GM23338 (cell line): ENCODE measurements at regions not wholly inside any gene's neighbourhood (a gene's known extent, or its start where the extent isn't known, plus 50 kb on each side); places are given as distances from the start of the nearest gene placed in this dataset.

Source experiments
- ATAC-seq: fragments of 200-7000 bp; cut with Tn5 transposase; 3 replicates; pipeline ENCODE4 v1.9.1; 2020
- DNase-seq: peaks from one replicate; pipeline ENCODE4 v3.0.0-alpha.2; 2015; ENCODE audit warnings: low spot score
- H2AFZ ChIP-seq: fragments of 200-600 bp; sonication (generic); 2 replicates; pipeline ENCODE4 v1.8.0; 2016; ENCODE audit warnings: antibody characterized with exemption, mild to moderate bottlenecking, moderate library complexity
- H3F3A ChIP-seq: fragments of 200-600 bp; sonication (generic); replicated peaks from 2 replicates; pipeline ENCODE4 v1.8.0; 2017; ENCODE audit warnings: antibody characterized with exemption, mixed run types, low read depth
- H3K27ac ChIP-seq: fragments of 200-600 bp; sonication (generic); 2 replicates; pipeline ENCODE4 v1.6.1; 2016; ENCODE audit warnings: low read depth
- H3K27me3 ChIP-seq: fragments of 200-600 bp; sonication (generic); 2 replicates; pipeline ENCODE4 v1.8.0; 2016; ENCODE audit warnings: mild to moderate bottlenecking, mixed run types, moderate library complexity; ENCODE audit not compliant: insufficient read depth
- H3K36me3 ChIP-seq: fragments of 200-600 bp; sonication (generic); 2 replicates; pipeline ENCODE4 v1.8.0; 2016; ENCODE audit warnings: mild to moderate bottlenecking; ENCODE audit not compliant: insufficient read depth
- H3K4me1 ChIP-seq: fragments of 200-600 bp; sonication (generic); 2 replicates; pipeline ENCODE4 v1.8.0; 2016; ENCODE audit warnings: mild to moderate bottlenecking, moderate library complexity; ENCODE audit not compliant: insufficient read depth
- H3K4me2 ChIP-seq: fragments of 200-600 bp; sonication (generic); 2 replicates; pipeline ENCODE4 v1.7.1; 2017; ENCODE audit warnings: mixed run types
- H3K4me3 ChIP-seq: fragments of 200-600 bp; sonication (generic); 2 replicates; pipeline ENCODE4 v1.6.1; 2016; ENCODE audit warnings: mixed run types
- H3K79me2 ChIP-seq: fragments of 200-600 bp; sonication (generic); replicated peaks from 2 replicates; pipeline ENCODE4 v1.8.0; 2017; ENCODE audit warnings: mild to moderate bottlenecking; ENCODE audit not compliant: insufficient read depth
- H3K9me2 ChIP-seq: fragments of 200-600 bp; sonication (generic); 2 replicates; pipeline ENCODE4 v1.8.0; 2017; ENCODE audit not compliant: insufficient read depth
- H4K20me1 ChIP-seq: fragments of 200-600 bp; sonication (generic); replicated peaks from 2 replicates; pipeline ENCODE4 v1.8.0; 2017; ENCODE audit warnings: mild to moderate bottlenecking; ENCODE audit not compliant: insufficient read depth
- H3K27ac Mint-ChIP-seq: 2 replicates; pipeline ENCODE4 v1.8.0; 2020; ENCODE audit warnings: inconsistent platforms, mild to moderate bottlenecking, moderate library complexity, mixed read lengths
- H3K27me3 Mint-ChIP-seq: 3 replicates; pipeline ENCODE4 v1.8.0; 2022; ENCODE audit warnings: low read depth, mild to moderate bottlenecking, moderate library complexity, mixed read lengths, inconsistent platforms; ENCODE audit not compliant: insufficient read depth, poor library complexity
- H3K36me3 Mint-ChIP-seq: 3 replicates; pipeline ENCODE4 v1.8.0; 2021; ENCODE audit warnings: low read depth, mild to moderate bottlenecking, inconsistent platforms, moderate library complexity, mixed read lengths
- H3K4me1 Mint-ChIP-seq: 3 replicates; pipeline ENCODE4 v1.8.0; 2020; ENCODE audit warnings: mild to moderate bottlenecking, inconsistent platforms, mixed read lengths
- H3K4me3 Mint-ChIP-seq: 3 replicates; pipeline ENCODE4 v1.8.0; 2021; ENCODE audit warnings: moderate library complexity, mild to moderate bottlenecking, inconsistent platforms, mixed read lengths
- H3K9me3 Mint-ChIP-seq: 3 replicates; pipeline ENCODE4 v1.8.0; 2020; ENCODE audit warnings: moderate library complexity, mild to moderate bottlenecking, inconsistent platforms, mixed read lengths
- CREB1 ChIP-seq: fragments of 250-450 bp; sonication (Bioruptor Pico); IDR thresholded peaks from 2 replicates; pipeline ENCODE4 v1.5.0; 2020; ENCODE audit warnings: low read depth, mild to moderate bottlenecking, moderate library complexity
- EZH2 ChIP-seq: fragments of 200-600 bp; sonication (generic); IDR thresholded peaks from one replicate; pipeline ENCODE4 v1.8.0; 2017; ENCODE audit warnings: antibody characterized with exemption, mild to moderate bottlenecking, low read depth; ENCODE audit not compliant: unreplicated experiment
- NANOG ChIP-seq: IDR thresholded peaks from 2 replicates; pipeline ENCODE4 v1.6.1; 2016; ENCODE audit warnings: antibody characterized with exemption, borderline replicate concordance
- ZNF114 ChIP-seq: fragments of 250-450 bp; sonication (Bioruptor Pico); IDR thresholded peaks from 2 replicates; pipeline ENCODE4 v1.5.0; 2020; ENCODE audit warnings: mild to moderate bottlenecking, moderate library complexity
- ZNF331 ChIP-seq: fragments of 250-450 bp; sonication (Bioruptor Pico); IDR thresholded peaks from 2 replicates; pipeline ENCODE4 v1.5.0; 2020; ENCODE audit warnings: low read depth, mild to moderate bottlenecking, moderate library complexity
- TF ChIP-seq, protein P1 (sequence below): IDR thresholded peaks from one replicate; pipeline ENCODE4 v1.6.1; 2018; ENCODE audit warnings: antibody characterized with exemption; ENCODE audit not compliant: unreplicated experiment

DNA sequence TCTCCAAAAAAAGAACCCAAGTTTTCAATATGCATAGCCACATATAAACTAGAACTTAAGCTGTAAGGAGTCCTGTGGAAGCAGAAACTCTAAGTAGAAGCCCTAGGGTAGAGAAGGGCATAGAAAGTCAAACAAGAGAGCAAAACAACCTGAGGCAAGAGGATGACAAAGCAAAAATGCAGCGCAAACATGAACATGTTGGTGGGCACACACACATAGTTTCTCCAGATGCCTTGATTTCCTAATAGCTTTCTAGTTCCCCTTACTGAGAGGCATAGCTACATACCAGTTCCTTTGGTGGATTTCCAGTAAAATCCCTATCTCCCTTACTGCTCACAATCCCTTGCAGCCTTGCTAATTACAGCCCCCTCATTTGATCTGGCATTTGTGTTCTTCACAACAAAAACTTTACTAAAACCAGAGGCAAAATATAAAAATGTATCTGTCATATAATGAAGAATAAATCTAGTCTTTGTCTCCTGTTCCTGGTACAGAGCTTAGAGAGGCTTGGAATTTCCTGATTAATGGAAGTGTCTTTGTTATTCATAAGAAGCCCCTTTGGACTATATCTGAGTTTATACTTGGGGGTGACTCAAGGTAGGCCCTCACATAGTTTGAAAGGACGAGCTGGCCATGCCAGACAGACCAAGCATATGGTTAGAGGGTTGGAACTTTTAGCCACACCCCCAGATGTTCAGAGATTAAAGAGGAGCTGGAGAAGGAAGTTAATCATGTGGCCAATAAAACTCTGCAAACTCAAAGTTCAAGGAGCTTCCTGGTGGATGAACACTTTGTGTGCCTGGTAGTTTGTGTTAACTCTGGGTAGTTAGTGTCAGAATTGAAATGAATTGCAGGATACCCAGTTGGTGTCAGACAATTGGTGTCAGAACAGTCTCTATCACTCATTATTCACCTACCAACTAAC is 52.7 kb upstream of the ZCCHC13 start:
- H3K4me2 ChIP-seq: 0 out of 2 replicates have a peak overlapping the region, but pooled peaks have one; percentile 47
- no peak overlapping the region for H3K4me3 ChIP-seq
- H2AFZ ChIP-seq: no peak overlapping the region
- peak overlapping the region; percentile 91 for H3K27ac ChIP-seq
- H4K20me1 ChIP-seq: no peaks in the 10 kb centered on the region
- no peaks in the 10 kb centered on the region for H3K9me2 ChIP-seq
- Mint-ChIP-seq H3K4me3 (no peak overlapping the region), H3K27me3 (peaks cover 2% of the 10 kb centered on the region), H3K4me1 (peaks cover 51% of the 10 kb centered on the region), H3K27ac (peak overlapping the region; percentile 90), H3K36me3 (peaks cover 50% of the 10 kb centered on the region), H3K9me3 (no peaks in the 10 kb centered on the region)
- H3K4me1 ChIP-seq: peaks cover 47% of the 10 kb centered on the region
- peaks cover 24% of the 10 kb centered on the region for H3K79me2 ChIP-seq
- DNase-seq (no peak), ATAC-seq (no peak)
- H3K36me3 ChIP-seq: 0 out of 2 replicates have a peak, but pooled peaks cover 3% of the 10 kb centered on the region
- no peaks in the 10 kb centered on the region for H3F3A ChIP-seq
- TF ChIP-seq, protein P1, sequence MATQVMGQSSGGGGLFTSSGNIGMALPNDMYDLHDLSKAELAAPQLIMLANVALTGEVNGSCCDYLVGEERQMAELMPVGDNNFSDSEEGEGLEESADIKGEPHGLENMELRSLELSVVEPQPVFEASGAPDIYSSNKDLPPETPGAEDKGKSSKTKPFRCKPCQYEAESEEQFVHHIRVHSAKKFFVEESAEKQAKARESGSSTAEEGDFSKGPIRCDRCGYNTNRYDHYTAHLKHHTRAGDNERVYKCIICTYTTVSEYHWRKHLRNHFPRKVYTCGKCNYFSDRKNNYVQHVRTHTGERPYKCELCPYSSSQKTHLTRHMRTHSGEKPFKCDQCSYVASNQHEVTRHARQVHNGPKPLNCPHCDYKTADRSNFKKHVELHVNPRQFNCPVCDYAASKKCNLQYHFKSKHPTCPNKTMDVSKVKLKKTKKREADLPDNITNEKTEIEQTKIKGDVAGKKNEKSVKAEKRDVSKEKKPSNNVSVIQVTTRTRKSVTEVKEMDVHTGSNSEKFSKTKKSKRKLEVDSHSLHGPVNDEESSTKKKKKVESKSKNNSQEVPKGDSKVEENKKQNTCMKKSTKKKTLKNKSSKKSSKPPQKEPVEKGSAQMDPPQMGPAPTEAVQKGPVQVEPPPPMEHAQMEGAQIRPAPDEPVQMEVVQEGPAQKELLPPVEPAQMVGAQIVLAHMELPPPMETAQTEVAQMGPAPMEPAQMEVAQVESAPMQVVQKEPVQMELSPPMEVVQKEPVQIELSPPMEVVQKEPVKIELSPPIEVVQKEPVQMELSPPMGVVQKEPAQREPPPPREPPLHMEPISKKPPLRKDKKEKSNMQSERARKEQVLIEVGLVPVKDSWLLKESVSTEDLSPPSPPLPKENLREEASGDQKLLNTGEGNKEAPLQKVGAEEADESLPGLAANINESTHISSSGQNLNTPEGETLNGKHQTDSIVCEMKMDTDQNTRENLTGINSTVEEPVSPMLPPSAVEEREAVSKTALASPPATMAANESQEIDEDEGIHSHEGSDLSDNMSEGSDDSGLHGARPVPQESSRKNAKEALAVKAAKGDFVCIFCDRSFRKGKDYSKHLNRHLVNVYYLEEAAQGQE: no peak
- TF ChIP-seq ZNF114 (CRISPR knock-in tag): no peak
- TF ChIP-seq NANOG: no peak
- no peaks in the 10 kb centered on the region for H3K27me3 ChIP-seq

DNA sequence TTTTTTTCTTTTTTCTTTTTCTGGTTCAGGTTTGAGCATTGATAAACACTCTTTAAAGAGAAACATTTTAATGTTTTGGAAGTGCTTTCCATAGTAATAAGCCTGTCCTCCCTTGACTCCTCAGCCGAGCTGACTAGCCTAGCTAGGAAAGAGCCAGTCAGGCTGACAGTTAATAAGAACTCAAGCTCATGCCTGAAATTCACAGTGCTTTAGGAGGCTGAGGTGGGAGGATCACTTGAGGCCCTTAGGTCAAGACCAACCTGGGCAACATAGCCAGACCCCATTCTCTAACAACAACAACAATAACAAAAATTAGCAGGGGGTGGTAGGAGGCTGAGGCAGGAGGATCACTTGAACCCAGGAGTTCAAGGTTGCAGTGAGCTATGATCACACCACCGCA is 53.4 kb upstream of the ZCCHC13 start:
- Histone ChIP-seq H3K9me2 (no peaks in the 10 kb centered on the region), H3K4me1 (peaks cover 45% of the 10 kb centered on the region), H3K79me2 (peaks cover 28% of the 10 kb centered on the region), H3K27me3 (no peaks in the 10 kb centered on the region), H4K20me1 (no peaks in the 10 kb centered on the region), H2AFZ (no peak overlapping the region), H3K36me3 (0 out of 2 replicates have a peak, but pooled peaks cover 3% of the 10 kb centered on the region), H3K4me2 (no peak overlapping the region), H3F3A (no peaks in the 10 kb centered on the region), H3K27ac (peak overlapping the region; percentile 91), H3K4me3 (no peak overlapping the region)
- no peak overlapping the region; the same call in 2 of the 3 replicates for H3K4me3 Mint-ChIP-seq
- H3K9me3 Mint-ChIP-seq: no peaks in the 10 kb centered on the region
- DNase-seq: no peak
- peaks cover 45% of the 10 kb centered on the region for H3K4me1 Mint-ChIP-seq
- H3K27me3 Mint-ChIP-seq: peaks cover 2% of the 10 kb centered on the region
- TF ChIP-seq EZH2: no peak
- no peak for TF ChIP-seq ZNF114 (CRISPR knock-in tag)
- ATAC-seq: no peak
- H3K36me3 Mint-ChIP-seq: peaks cover 46% of the 10 kb centered on the region
- H3K27ac Mint-ChIP-seq: no peak overlapping the region; the same call in 1 of the 2 replicates

DNA sequence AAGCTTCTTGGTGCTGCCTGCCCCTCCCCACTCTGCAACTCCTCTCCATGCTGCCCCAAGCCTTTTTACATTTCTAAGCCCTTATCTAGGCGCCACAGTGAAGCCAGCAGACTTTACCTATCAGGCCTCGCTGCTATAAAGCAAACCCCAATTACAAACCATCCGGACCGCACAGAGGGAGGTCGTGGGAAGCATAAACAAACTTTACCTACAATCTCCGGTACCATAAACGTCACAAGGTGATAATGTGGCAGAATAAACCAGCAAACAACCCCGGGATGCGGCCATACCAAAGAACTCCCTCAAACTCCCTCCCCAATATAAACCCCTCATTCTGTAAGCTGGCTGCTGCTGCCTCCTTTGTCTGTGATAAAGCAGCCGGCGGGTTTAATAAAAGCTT is 54.0 kb upstream of the ZCCHC13 start:
- peaks cover 2% of the 10 kb centered on the region for H3K27me3 Mint-ChIP-seq
- Histone ChIP-seq H2AFZ (no peak overlapping the region), H3K4me2 (peak overlapping the region; percentile 72), H3K27me3 (no peaks in the 10 kb centered on the region), H4K20me1 (no peaks in the 10 kb centered on the region), H3K36me3 (0 out of 2 replicates have a peak, but pooled peaks cover 3% of the 10 kb centered on the region), H3K27ac (peak overlapping the region; percentile 95), H3K4me3 (peak overlapping the region; percentile 31; the same call in 1 of the 2 replicates), H3K4me1 (peaks cover 39% of the 10 kb centered on the region), H3K79me2 (peaks cover 28% of the 10 kb centered on the region), H3K9me2 (no peaks in the 10 kb centered on the region), H3F3A (no peaks in the 10 kb centered on the region)
- H3K4me1 Mint-ChIP-seq: peaks cover 41% of the 10 kb centered on the region
- DNase-seq (peak; percentile 74), ATAC-seq (peak; percentile 85)
- H3K27ac Mint-ChIP-seq: peak overlapping the region; percentile 59; the same call in 1 of the 2 replicates
- no peaks in the 10 kb centered on the region for H3K9me3 Mint-ChIP-seq
- H3K36me3 Mint-ChIP-seq: peaks cover 43% of the 10 kb centered on the region
- TF ChIP-seq ZNF331 (no peak), NANOG (peak; percentile 69; the same call in 1 of the 2 replicates), ZNF114 (CRISPR knock-in tag) (no peak), CREB1 (CRISPR knock-in tag) (peak; percentile 41; the same call in 1 of the 2 replicates)
- peak overlapping the region; percentile 51 for H3K4me3 Mint-ChIP-seq
